Adrenal gland (tissue), 5 donors: ENCODE measurements at regions not wholly inside any gene's neighbourhood (a gene's known extent, or its start where the extent isn't known, plus 50 kb on each side); places are given as distances from the start of the nearest gene placed in this dataset.

Experiments
- CTCF ChIP-seq, 6 experiments: fragments of 450-650 bp in 4 of 6; fragments of 200-600 bp in 2 of 6; sonication (generic) in 1 of 6; IDR thresholded peaks; 1 replicate in 5 of 6; 2 replicates in 1 of 6; pipeline versions ENCODE4 v1.5.1 to v1.8.0; 2016 to 2021; ENCODE audit warnings: antibody characterized with exemption in 6 of 6, mild to moderate bottlenecking in 2 of 6, moderate library complexity in 1 of 6
- POLR2A ChIP-seq, 2 donors: fragments of 450-650 bp; IDR thresholded peaks; one replicate each; pipeline ENCODE4 v1.6.1; 2017; ENCODE audit warnings: antibody characterized with exemption in 2 of 2, mild to moderate bottlenecking in 2 of 2, moderate library complexity in 1 of 2
- donor health status: DM: no; HTN: no; CAD: no.

- TF ChIP-seq CTCF (IDR thresholded peaks at IDR 0.05) (no peak), POLR2A (IDR thresholded peaks at IDR 0.05) (no peak)
Measured at GRCh38 chr7:120028636-120029035, 244.3 kb upstream of the KCND2 start.
